Omental fat pad (tissue), 3 donors: ENCODE measurements at regions not wholly inside any gene's neighbourhood (a gene's known extent, or its start where the extent isn't known, plus 50 kb on each side); places are given as distances from the start of the nearest gene placed in this dataset.
"Not testable (repeated sequence)": the region's sequence is repeated elsewhere in the genome, so short reads cannot be mapped to it uniquely, and the experiment has no call there.

Experiments used
- ATAC-seq: fragments of 150-250 bp; one replicate; pipeline ENCODE4 v1.9.1; 2016; ENCODE audit warnings: mild to moderate bottlenecking, moderate library complexity; ENCODE audit not compliant: low FRiP score
- DNase-seq: peaks from one replicate; pipeline ENCODE4 v3.0.0-alpha.2; 2019; ENCODE audit warnings: low spot score
- TF ChIP-seq, protein P1 (sequence below), 3 donors: fragments of 450-650 bp; IDR thresholded peaks; one replicate each; pipeline ENCODE4 v1.5.1; 2016 to 2017; ENCODE audit warnings: antibody characterized with exemption in 3 of 3, mild to moderate bottlenecking in 3 of 3, moderate library complexity in 2 of 3

DNA sequence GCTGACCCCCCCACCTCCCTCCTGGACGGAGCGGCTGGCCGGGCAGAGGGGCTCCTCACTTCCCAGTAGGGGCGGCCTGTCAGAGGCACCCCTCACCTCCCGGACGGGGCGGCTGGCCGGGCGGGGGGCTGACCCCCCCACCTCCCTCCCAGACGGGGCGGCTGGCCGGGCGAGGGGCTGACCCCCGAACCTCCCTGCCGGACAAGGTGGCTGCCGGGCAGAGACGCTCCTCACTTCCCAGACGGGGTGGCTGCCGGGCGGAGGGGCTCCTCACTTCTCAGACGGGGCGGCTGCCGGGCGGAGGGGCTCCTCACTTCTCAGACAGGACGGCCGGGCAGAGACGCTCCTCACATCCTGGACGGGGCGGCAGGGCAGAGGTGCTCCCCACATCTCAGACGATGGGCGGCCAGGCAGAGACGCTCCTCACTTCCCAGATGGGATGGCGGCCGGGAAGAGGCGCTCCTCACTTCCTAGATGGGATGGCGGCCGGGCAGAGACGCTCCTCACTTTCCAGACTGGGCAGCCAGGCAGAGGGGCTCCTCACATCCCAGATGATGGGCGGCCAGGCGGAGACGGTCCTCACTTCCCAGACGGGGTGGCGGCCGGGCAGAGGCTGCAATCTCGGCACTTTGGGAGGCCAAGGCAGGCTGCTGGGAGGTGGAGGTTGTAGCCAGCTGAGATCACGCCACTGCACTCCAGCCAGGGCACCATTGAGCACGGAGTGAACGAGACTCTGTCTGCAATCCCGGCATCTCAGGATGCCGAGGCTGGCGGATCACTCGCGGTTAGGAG is 66.2 kb upstream of the PAPPA2 start:
- ATAC-seq = not testable (repeated sequence)

DNA sequence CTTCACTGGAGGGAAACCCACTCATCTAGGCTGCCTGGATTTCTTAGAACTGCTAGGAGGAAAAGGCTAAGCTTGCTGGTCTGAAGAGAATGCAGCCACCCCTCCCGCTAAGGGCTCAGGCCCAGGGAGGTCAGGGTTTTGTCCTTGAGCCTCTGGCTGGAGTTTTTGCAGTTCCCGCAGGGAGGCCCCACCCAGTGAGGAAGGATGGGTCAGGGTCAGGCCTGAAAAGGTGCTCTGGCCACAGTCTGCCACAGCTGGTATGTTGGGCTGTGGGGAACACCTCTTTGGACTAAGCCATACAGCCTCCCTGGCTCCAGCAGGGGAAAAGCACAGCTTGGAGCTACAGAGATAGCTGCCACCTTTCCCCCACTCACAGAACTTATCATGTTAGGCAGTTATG is 71.4 kb upstream of the PAPPA2 start:
- DNase-seq = no peak
- TF ChIP-seq, protein P1, sequence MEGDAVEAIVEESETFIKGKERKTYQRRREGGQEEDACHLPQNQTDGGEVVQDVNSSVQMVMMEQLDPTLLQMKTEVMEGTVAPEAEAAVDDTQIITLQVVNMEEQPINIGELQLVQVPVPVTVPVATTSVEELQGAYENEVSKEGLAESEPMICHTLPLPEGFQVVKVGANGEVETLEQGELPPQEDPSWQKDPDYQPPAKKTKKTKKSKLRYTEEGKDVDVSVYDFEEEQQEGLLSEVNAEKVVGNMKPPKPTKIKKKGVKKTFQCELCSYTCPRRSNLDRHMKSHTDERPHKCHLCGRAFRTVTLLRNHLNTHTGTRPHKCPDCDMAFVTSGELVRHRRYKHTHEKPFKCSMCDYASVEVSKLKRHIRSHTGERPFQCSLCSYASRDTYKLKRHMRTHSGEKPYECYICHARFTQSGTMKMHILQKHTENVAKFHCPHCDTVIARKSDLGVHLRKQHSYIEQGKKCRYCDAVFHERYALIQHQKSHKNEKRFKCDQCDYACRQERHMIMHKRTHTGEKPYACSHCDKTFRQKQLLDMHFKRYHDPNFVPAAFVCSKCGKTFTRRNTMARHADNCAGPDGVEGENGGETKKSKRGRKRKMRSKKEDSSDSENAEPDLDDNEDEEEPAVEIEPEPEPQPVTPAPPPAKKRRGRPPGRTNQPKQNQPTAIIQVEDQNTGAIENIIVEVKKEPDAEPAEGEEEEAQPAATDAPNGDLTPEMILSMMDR (IDR thresholded peaks at IDR 0.05) = no peak
- no peak for ATAC-seq

More for the DNA sequence above, 66.2 kb upstream of the PAPPA2 start:
- DNase-seq = not testable (repeated sequence)

DNA sequence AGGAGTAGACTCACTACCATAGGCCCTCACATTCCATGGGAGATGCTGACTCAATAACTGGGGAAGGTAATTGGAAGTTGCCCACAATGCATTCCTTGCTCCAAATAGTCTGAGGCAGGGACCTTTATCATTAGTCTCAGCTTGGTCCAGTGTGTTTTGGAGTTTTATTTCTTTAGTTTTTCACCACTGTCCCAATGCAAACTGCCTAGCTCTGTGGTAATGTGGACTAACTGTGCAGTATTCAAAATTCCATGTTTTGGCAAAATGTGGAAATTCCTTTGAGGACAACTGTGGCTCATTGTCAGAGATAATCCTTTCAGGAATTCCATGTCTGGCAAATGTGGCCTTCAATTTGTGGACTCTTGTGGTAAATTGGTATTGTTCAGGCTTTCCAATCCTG is 78.1 kb upstream of the PAPPA2 start:
- no peak for ATAC-seq
- TF ChIP-seq, protein P1 (IDR thresholded peaks at IDR 0.05) = no peak

DNA sequence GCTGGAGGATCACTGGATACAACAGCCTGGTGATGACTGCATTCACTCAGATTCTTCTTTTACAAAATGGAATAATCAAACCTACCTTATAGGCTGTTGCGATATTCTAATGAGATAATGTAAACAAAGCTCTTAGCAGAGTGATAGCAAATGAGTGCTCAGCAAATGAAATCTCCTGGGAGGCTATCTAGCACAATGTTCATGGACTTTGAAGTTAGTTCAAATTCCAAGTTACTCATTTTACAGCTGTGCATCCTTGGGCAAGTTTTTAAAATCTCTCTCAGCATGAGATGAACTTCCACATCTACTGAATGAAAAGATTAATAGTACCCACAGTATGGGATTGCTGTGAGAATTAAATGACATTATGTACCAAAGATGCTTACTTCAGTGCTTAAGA is 80.8 kb upstream of the PAPPA2 start:
- ATAC-seq (no peak), DNase-seq (no peak)
- TF ChIP-seq, protein P1 (IDR thresholded peaks at IDR 0.05) = no peak

More for the DNA sequence above, 78.1 kb upstream of the PAPPA2 start:
- no peak for DNase-seq

DNA sequence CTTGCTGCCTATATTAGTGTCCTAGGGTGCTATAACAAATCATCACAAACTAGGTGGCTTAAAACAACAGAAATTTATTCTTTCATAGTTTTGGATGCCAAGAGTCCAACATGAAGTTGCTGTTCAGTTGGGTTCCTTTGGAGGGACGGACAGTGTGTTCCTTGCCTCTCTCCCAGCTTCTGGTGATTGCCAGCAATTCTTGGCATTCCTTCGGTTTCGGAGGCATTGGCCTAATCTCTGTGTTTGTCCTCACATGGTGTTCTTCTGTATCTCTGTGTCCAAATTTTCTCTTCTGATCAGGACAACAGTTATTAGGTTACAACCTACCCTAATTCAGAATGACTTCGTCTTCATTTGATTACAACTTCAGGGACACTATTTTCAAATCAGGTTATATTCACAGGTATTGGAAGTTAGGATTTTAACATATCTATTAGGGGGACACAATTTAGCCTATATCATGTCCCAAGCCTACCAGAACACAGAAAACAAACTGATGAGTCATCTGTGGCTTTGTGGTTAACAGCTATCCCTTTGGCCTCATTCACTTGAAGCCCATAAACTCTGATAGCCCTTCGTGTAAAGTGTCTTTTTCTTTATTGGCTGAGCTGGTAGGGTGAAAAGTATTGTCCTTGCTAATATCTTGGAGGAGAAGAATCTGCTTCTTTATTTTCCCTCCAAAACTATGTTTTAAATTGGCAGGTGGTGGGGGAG is 83.2 kb upstream of the PAPPA2 start:
- no peak for DNase-seq
- no peak for ATAC-seq
- TF ChIP-seq, protein P1 (IDR thresholded peaks at IDR 0.05) = no peak

DNA sequence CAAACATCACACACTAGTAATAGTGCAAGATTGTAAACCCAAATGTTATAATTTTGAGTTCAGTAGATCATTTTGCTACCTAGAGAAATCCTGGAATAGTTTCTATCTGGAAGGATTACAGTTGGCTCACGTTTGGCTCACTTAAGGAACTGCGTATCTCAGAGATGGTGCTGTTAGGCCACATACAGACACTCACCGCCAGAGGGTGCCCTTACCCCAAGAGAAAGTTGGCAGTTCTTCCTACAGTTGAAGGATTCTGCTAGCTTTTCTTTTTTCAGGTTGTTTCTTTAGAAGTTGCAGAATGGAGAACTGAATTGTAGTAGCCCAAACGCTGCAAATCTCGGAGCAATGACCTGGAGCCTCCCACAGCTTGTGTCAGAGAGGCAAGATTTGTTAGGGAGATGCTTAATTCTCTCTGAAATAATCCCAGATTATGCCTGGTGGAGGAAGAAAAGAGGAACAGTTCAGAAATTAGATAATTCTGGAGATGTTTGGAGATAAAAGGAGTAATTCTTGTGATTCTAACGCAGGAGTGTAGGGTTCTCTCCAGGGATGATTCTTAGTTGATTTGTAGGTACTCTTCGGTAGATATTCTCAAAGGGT is 87.9 kb upstream of the PAPPA2 start:
- peak; percentile 58 for DNase-seq

More for the DNA sequence above, 87.9 kb upstream of the PAPPA2 start:
- TF ChIP-seq, protein P1 (IDR thresholded peaks at IDR 0.05) = peak in 2 of 3 donors; percentile 19 to 76
- peak; percentile 80 for ATAC-seq
